OCI-LY1 (cell line): ENCODE measurements at regions not wholly inside any gene's neighbourhood (a gene's known extent, or its start where the extent isn't known, plus 50 kb on each side); places are given as distances from the start of the nearest gene placed in this dataset.
A peak's percentile ranks its signal among the peaks of the same experiment; 100 is the strongest.
"Not testable (repeated sequence)": the region's sequence is repeated elsewhere in the genome, so short reads cannot be mapped to it uniquely, and the experiment has no call there.

Experiments
- H2AFZ ChIP-seq: fragments of 200-600 bp; sonication (generic), shearing (Covaris generic); 2 replicates; pipeline ENCODE4 v1.6.0; 2014; ENCODE audit warnings: antibody characterized with exemption, mild to moderate bottlenecking, low read length
- H3F3A ChIP-seq: fragments of 200-600 bp; sonication (generic), shearing (Covaris generic); 2 replicates; pipeline ENCODE4 v1.6.0; 2014; ENCODE audit warnings: mild to moderate bottlenecking, antibody characterized with exemption, low read length, moderate library complexity; ENCODE audit not compliant: insufficient read depth
- H3K27ac ChIP-seq: fragments of 200-600 bp; sonication (generic); 2 replicates; pipeline ENCODE4 v1.5.1; 2014; ENCODE audit warnings: low read length, mixed run types, mild to moderate bottlenecking, low read depth; ENCODE audit not compliant: poor library complexity, severe bottlenecking
- H3K27me3 ChIP-seq: fragments of 200-600 bp; sonication (generic); 2 replicates; pipeline ENCODE4 v1.6.0; 2014; ENCODE audit warnings: antibody characterized with exemption, mild to moderate bottlenecking, low read length, moderate library complexity; ENCODE audit not compliant: insufficient read depth
- H3K36me3 ChIP-seq: fragments of 200-600 bp; sonication (generic); 2 replicates; pipeline ENCODE4 v1.6.1; 2014; ENCODE audit warnings: mild to moderate bottlenecking, antibody characterized with exemption, low read length, moderate library complexity, mixed read lengths; ENCODE audit not compliant: insufficient read depth
- H3K4me1 ChIP-seq: fragments of 200-600 bp; sonication (generic); 2 replicates; pipeline ENCODE4 v1.5.1; 2014; ENCODE audit warnings: mild to moderate bottlenecking, low read length, moderate library complexity; ENCODE audit not compliant: insufficient read depth, severe bottlenecking
- H3K4me2 ChIP-seq: fragments of 200-600 bp; sonication (generic), shearing (Covaris generic); 2 replicates; pipeline ENCODE4 v1.6.1; 2014; ENCODE audit warnings: low read length
- H3K4me3 ChIP-seq: fragments of 200-600 bp; sonication (generic); 2 replicates; pipeline ENCODE4 v1.5.1; 2014; ENCODE audit warnings: low read length, low read depth, mild to moderate bottlenecking, mixed read lengths; ENCODE audit not compliant: poor library complexity, severe bottlenecking
- H3K79me2 ChIP-seq: fragments of 200-600 bp; shearing (Covaris generic); 2 replicates; pipeline ENCODE4 v1.6.1; 2016; ENCODE audit warnings: mixed run types, low read length, mixed read lengths; ENCODE audit not compliant: insufficient read depth
- H3K9ac ChIP-seq: fragments of 200-600 bp; sonication (generic), shearing (Covaris generic); 2 replicates; pipeline ENCODE4 v1.6.1; 2014; ENCODE audit warnings: mild to moderate bottlenecking, low read length, mixed read lengths
- H3K9me2 ChIP-seq: fragments of 200-600 bp; sonication (generic), shearing (Covaris generic); 2 replicates; pipeline ENCODE4 v1.6.1; 2014; ENCODE audit warnings: low read depth, mild to moderate bottlenecking, low read length, mixed read lengths
- H3K9me3 ChIP-seq: fragments of 200-600 bp; shearing (Covaris generic); 2 replicates; pipeline ENCODE4 v1.6.1; 2014; ENCODE audit warnings: low read length, mixed read lengths
- H4K20me1 ChIP-seq: fragments of 200-600 bp; sonication (generic), shearing (Covaris generic); 2 replicates; pipeline ENCODE4 v1.6.0; 2016; ENCODE audit warnings: mild to moderate bottlenecking, low read length; ENCODE audit not compliant: insufficient read depth

DNA sequence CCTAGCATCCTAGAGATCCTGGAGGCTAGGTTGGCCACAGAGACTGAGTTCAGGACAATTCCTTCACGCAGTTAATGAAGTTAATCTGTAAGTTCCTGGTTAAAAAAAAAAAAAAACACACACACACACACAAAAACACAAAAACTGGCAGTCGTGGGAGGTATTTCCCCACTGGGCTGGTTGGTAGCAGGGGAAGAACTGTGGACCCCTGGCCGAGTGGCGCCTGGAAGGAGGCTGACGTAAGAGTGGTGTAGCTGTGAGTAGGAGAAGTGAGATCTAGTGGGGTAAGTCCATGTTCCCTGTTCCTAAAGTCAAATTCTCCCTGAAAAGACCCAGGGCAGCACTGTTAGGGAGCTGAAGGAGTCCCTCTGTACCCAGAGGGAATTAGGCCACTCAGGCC, 461.0 kb upstream of the ZNG1F start:
- not testable (repeated sequence) for H3K27ac ChIP-seq, H3K9me2 ChIP-seq, H3K36me3 ChIP-seq, H4K20me1 ChIP-seq, H3K9me3 ChIP-seq, H3F3A ChIP-seq, H3K4me3 ChIP-seq, H3K4me1 ChIP-seq, H3K79me2 ChIP-seq, H3K4me2 ChIP-seq, H3K27me3 ChIP-seq, H2AFZ ChIP-seq, H3K9ac ChIP-seq

GRCh38 chr9:41648564-41648963, 459.4 kb upstream of the ZNG1F start:
- H3K9me2 ChIP-seq, H4K20me1 ChIP-seq, H3K4me3 ChIP-seq, H3K36me3 ChIP-seq, H3K9ac ChIP-seq, H3K27ac ChIP-seq, H3K27me3 ChIP-seq, H3K4me1 ChIP-seq, H3K4me2 ChIP-seq, H3K79me2 ChIP-seq, H3F3A ChIP-seq, H2AFZ ChIP-seq, H3K9me3 ChIP-seq: not testable (repeated sequence)

GRCh38 chr9:41646246-41646645, 457.1 kb upstream of the ZNG1F start:
- not testable (repeated sequence) for H3K27me3 ChIP-seq, H3K27ac ChIP-seq, H3K4me2 ChIP-seq, H3F3A ChIP-seq, H3K79me2 ChIP-seq, H3K4me3 ChIP-seq, H3K9me3 ChIP-seq, H3K9ac ChIP-seq, H4K20me1 ChIP-seq, H2AFZ ChIP-seq, H3K9me2 ChIP-seq, H3K4me1 ChIP-seq, H3K36me3 ChIP-seq

- H3K9ac ChIP-seq = peak overlapping the region; percentile 50; the same call in 1 of the 2 replicates
- H3K27ac ChIP-seq, H3K27me3 ChIP-seq, H3K79me2 ChIP-seq, H3K36me3 ChIP-seq, H3K9me3 ChIP-seq, H3K4me1 ChIP-seq, H3K9me2 ChIP-seq, H2AFZ ChIP-seq, H4K20me1 ChIP-seq, H3F3A ChIP-seq: not testable (repeated sequence)
- peak overlapping the region; percentile 55 for H3K4me3 ChIP-seq
- peak overlapping the region; percentile 57 for H3K4me2 ChIP-seq
Observed at GRCh38 chr9:41643571-41644279, 454.6 kb upstream of the ZNG1F start.

- H2AFZ ChIP-seq, H3K27me3 ChIP-seq, H3K27ac ChIP-seq, H3K36me3 ChIP-seq, H3K4me2 ChIP-seq, H3F3A ChIP-seq, H3K9me2 ChIP-seq, H3K4me1 ChIP-seq, H3K4me3 ChIP-seq, H3K9me3 ChIP-seq, H4K20me1 ChIP-seq, H3K9ac ChIP-seq, H3K79me2 ChIP-seq: not testable (repeated sequence)
Observed at GRCh38 chr9:41633726-41634125, 444.6 kb upstream of the ZNG1F start.

- H3K36me3 ChIP-seq, H4K20me1 ChIP-seq, H2AFZ ChIP-seq, H3F3A ChIP-seq, H3K79me2 ChIP-seq, H3K9ac ChIP-seq, H3K9me3 ChIP-seq, H3K4me1 ChIP-seq, H3K27ac ChIP-seq, H3K4me3 ChIP-seq, H3K9me2 ChIP-seq, H3K27me3 ChIP-seq, H3K4me2 ChIP-seq: not testable (repeated sequence)
Observed at GRCh38 chr9:41623666-41624065, 434.5 kb upstream of the ZNG1F start.

GRCh38 chr9:41619254-41619653, 430.1 kb upstream of the ZNG1F start:
- H3K79me2 ChIP-seq, H3K9me3 ChIP-seq, H3K36me3 ChIP-seq, H3F3A ChIP-seq, H4K20me1 ChIP-seq, H3K4me2 ChIP-seq, H3K9ac ChIP-seq, H3K9me2 ChIP-seq, H2AFZ ChIP-seq, H3K27me3 ChIP-seq, H3K4me3 ChIP-seq, H3K4me1 ChIP-seq, H3K27ac ChIP-seq: not testable (repeated sequence)

DNA sequence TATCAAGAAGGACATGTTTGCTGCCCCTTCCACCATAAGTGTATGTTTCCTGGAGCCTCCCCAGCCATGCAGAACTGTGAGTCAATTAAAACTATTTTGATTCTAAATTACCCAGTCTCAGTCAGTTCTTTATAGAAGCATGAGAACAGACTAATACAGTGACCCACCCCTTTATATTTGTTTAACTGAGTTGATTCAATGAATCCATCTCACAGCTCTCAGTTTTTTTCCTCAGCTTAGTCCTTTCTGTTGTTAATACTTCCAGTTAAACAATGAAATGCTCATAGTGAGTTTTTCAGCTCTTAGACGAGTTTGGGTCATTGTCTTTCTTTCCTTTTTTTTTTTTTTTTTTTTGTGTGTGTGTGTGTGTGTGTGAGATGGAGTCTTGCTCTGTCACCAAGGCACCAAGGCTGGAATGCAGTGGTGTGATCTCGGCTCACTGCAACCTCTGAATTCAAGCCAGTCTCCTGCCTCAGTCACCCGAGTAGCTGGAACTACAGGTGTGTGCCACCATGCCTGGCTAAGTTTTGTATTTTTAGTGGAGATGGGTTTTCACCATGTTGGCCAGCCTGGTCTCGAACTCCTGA, 417.9 kb upstream of the ZNG1F start:
- H3K79me2 ChIP-seq, H3K27me3 ChIP-seq, H3K9me3 ChIP-seq, H3K27ac ChIP-seq, H3K4me1 ChIP-seq, H4K20me1 ChIP-seq, H2AFZ ChIP-seq, H3F3A ChIP-seq, H3K4me3 ChIP-seq, H3K9ac ChIP-seq, H3K36me3 ChIP-seq, H3K4me2 ChIP-seq, H3K9me2 ChIP-seq: not testable (repeated sequence)
